ENCODE measurements at regions not wholly inside any gene's neighbourhood (a gene's known extent, or its start where the extent isn't known, plus 50 kb on each side); places are given as distances from the start of the nearest gene placed in this dataset.
A peak's percentile ranks its signal among the peaks of the same experiment; 100 is the strongest.

- no peak for TF ChIP-seq CTCF (IDR thresholded peaks at IDR 0.05; ENCODE audit: control extremely low read depth, extremely low read depth)
- H3K36me3 ChIP-seq (ENCODE audit: control insufficient read depth in 4 of 4, insufficient read depth in 4 of 4, low read length in 4 of 4): no peaks in the 10 kb centered on the region
- 35 to 50% methylated on average over 3 of the region's 3 CpGs for WGBS, 2 donors
- no peak overlapping the region for H3K4me3 ChIP-seq
- no peaks in the 10 kb centered on the region for H3K27me3 ChIP-seq (ENCODE audit: control insufficient read depth in 3 of 3, insufficient read depth in 3 of 3, low read length in 2 of 3)
- peaks cover 0 to 5% (median 0%) of the 10 kb centered on the region in 5 donors for H3K4me1 ChIP-seq (ENCODE audit: control insufficient read depth in 5 of 5, insufficient read depth in 5 of 5, low read length in 5 of 5)
- no peak for ATAC-seq (ENCODE audit: insufficient read depth, low FRiP score)
- DNase-seq: peak in 2 of 3 donors; percentile 63 to 64
- peaks cover 0 to 3% (median 0%) of the 10 kb centered on the region in 4 donors for H3K9me3 ChIP-seq (ENCODE audit: control insufficient read depth in 4 of 4, insufficient read depth in 3 of 4, low read length in 3 of 4)
- no peak overlapping the region for H3K27ac ChIP-seq (ENCODE audit: low read depth in 1 of 2, low read length in 1 of 2)
- no peak overlapping the region for H3K9ac ChIP-seq (ENCODE audit: insufficient read depth in 1 of 2, low read length in 2 of 2)
These were observed 90.8 kb downstream of the DNAJB9 start for GRCh38 chr7:108660465-108660864.

DNA sequence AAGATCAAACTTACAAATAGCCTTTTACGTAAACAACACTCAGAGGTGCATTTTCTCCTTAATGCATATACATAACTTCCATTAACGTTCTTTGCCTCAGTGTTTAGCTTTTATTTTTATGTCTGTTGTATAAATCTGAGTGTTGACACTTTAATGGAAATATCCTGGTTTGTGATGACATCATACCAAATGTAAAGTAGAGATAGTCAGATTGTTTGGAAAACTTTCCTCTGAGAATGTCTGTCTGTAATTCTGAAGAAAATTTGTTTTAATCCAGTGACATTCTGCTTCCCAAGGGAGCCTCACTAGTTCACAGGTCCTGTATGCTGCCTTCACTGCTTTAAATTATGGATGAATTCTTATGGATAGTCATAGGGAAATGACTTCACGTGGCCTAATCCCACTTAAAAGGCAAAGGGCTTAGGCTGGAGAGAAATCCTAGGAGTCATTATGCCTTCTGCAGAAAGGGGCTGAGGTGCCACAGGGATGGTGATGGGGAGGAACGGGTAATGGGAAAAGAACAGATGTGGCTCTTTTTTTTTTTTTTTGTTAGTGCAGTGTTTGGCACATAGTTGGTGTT, 93.2 kb downstream of the DNAJB9 start:
- H3K36me3 ChIP-seq (ENCODE audit: control insufficient read depth in 4 of 4, insufficient read depth in 4 of 4, low read length in 4 of 4): no peaks in the 10 kb centered on the region
- ATAC-seq (ENCODE audit: insufficient read depth, low FRiP score) (no peak), DNase-seq (peak in 1 of 3 donors; percentile 9)
- H3K9me3 ChIP-seq (ENCODE audit: control insufficient read depth in 4 of 4, insufficient read depth in 3 of 4, low read length in 3 of 4): no peaks in the 10 kb centered on the region
- H3K4me1 ChIP-seq (ENCODE audit: control insufficient read depth in 5 of 5, insufficient read depth in 5 of 5, low read length in 5 of 5): peaks cover 0 to 5% (median 0%) of the 10 kb centered on the region in 5 donors
- H3K27me3 ChIP-seq (ENCODE audit: control insufficient read depth in 3 of 3, insufficient read depth in 3 of 3, low read length in 2 of 3): no peaks in the 10 kb centered on the region
- 50 to 73% methylated on average over 4 of the region's 4 CpGs for WGBS, 2 donors
- no peak for TF ChIP-seq CTCF (IDR thresholded peaks at IDR 0.05; ENCODE audit: control extremely low read depth, extremely low read depth)
- no peak overlapping the region for H3K4me3 ChIP-seq
- H3K27ac ChIP-seq (ENCODE audit: low read depth in 1 of 2, low read length in 1 of 2): no peak overlapping the region
- no peak overlapping the region for H3K9ac ChIP-seq (ENCODE audit: insufficient read depth in 1 of 2, low read length in 2 of 2)

GRCh38 chr7:108663701-108664100, 94.0 kb downstream of the DNAJB9 start:
- 83 to 85% methylated on average over 3 of the region's 3 CpGs for WGBS, 2 donors
- Histone ChIP-seq H3K9ac (ENCODE audit: insufficient read depth in 1 of 2, low read length in 2 of 2) (no peak overlapping the region), H3K4me1 (ENCODE audit: control insufficient read depth in 5 of 5, insufficient read depth in 5 of 5, low read length in 5 of 5) (peaks cover 0 to 13% (median 0%) of the 10 kb centered on the region in 5 donors), H3K36me3 (ENCODE audit: control insufficient read depth in 4 of 4, insufficient read depth in 4 of 4, low read length in 4 of 4) (no peaks in the 10 kb centered on the region), H3K9me3 (ENCODE audit: control insufficient read depth in 4 of 4, insufficient read depth in 3 of 4, low read length in 3 of 4) (no peaks in the 10 kb centered on the region), H3K27me3 (ENCODE audit: control insufficient read depth in 3 of 3, insufficient read depth in 3 of 3, low read length in 2 of 3) (no peaks in the 10 kb centered on the region), H3K4me3 (no peak overlapping the region), H3K27ac (ENCODE audit: low read depth in 1 of 2, low read length in 1 of 2) (no peak overlapping the region)
- DNase-seq: no peak
- no peak for TF ChIP-seq CTCF (IDR thresholded peaks at IDR 0.05; ENCODE audit: control extremely low read depth, extremely low read depth)
- ATAC-seq (ENCODE audit: insufficient read depth, low FRiP score): no peak

GRCh38 chr7:108667216-108667615, 97.5 kb downstream of the DNAJB9 start:
- Histone ChIP-seq H3K9me3 (ENCODE audit: control insufficient read depth in 4 of 4, insufficient read depth in 3 of 4, low read length in 3 of 4) (peaks cover 0 to 4% (median 0%) of the 10 kb centered on the region in 4 donors), H3K9ac (ENCODE audit: insufficient read depth in 1 of 2, low read length in 2 of 2) (no peak overlapping the region), H3K36me3 (ENCODE audit: control insufficient read depth in 4 of 4, insufficient read depth in 4 of 4, low read length in 4 of 4) (no peaks in the 10 kb centered on the region), H3K4me3 (no peak overlapping the region), H3K27ac (ENCODE audit: low read depth in 1 of 2, low read length in 1 of 2) (no peak overlapping the region), H3K27me3 (ENCODE audit: control insufficient read depth in 3 of 3, insufficient read depth in 3 of 3, low read length in 2 of 3) (no peaks in the 10 kb centered on the region), H3K4me1 (ENCODE audit: control insufficient read depth in 5 of 5, insufficient read depth in 5 of 5, low read length in 5 of 5) (peaks cover 0 to 14% (median 0%) of the 10 kb centered on the region in 5 donors)
- ATAC-seq (ENCODE audit: insufficient read depth, low FRiP score): no peak
- peak in 2 of 3 donors; percentile 36 to 66 for DNase-seq
- WGBS, 2 donors: 47 to 65% methylated on average over 2 of the region's 2 CpGs
- TF ChIP-seq CTCF (IDR thresholded peaks at IDR 0.05; ENCODE audit: control extremely low read depth, extremely low read depth): no peak
